A549 (cell line): ENCODE measurements at regions not wholly inside any gene's neighbourhood (a gene's known extent, or its start where the extent isn't known, plus 50 kb on each side); places are given as distances from the start of the nearest gene placed in this dataset.

Experiments used
- BHLHE40 ChIP-seq: IDR thresholded peaks from 2 replicates; pipeline ENCODE4 v1.6.1; 2012; ENCODE audit warnings: low read depth, low read length, inconsistent platforms
- CBX8 ChIP-seq: fragments of 200-600 bp; sonication (generic); IDR thresholded peaks from 2 replicates; pipeline ENCODE4 v1.6.1; 2016
- CEBPB ChIP-seq, 2 experiments: fragments of >200 bp in 1 of 2; sonication (Bioruptor Twin) in 1 of 2; formaldehyde crosslinking in 1 of 2; IDR thresholded peaks; 2 replicates each; pipeline ENCODE4 v1.6.1; 2012 to 2016
- EP300 ChIP-seq, 2 experiments: fragments of >200 bp; sonication (Bioruptor Twin); formaldehyde crosslinking; IDR thresholded peaks; 2 replicates in 1 of 2; 3 replicates in 1 of 2; pipeline ENCODE4 v1.6.1; 2016 to 2017
- KDM5A ChIP-seq: fragments of 200-600 bp; sonication (generic); IDR thresholded peaks from 2 replicates; pipeline ENCODE4 v1.6.1; 2016; ENCODE audit warnings: antibody characterized with exemption, mild to moderate bottlenecking
- POLR2A ChIP-seq: IDR thresholded peaks from 2 replicates; pipeline ENCODE4 v1.6.1; 2012; ENCODE audit warnings: mild to moderate bottlenecking, low read length
- RFX5 ChIP-seq: fragments of 450-650 bp; IDR thresholded peaks from 2 replicates; pipeline ENCODE4 v1.7.1; 2014; ENCODE audit warnings: antibody characterized with exemption, mild to moderate bottlenecking, moderate library complexity
- TF ChIP-seq, protein P1 (sequence below): fragments of >200 bp; sonication (Bioruptor Twin); formaldehyde crosslinking; IDR thresholded peaks from 3 replicates; pipeline ENCODE4 v1.5.1; 2016
- TF ChIP-seq, protein P2 (sequence below): IDR thresholded peaks from 2 replicates; pipeline ENCODE4 v1.6.1; 2012
- TF ChIP-seq, protein P3 (sequence below): IDR thresholded peaks from 2 replicates; pipeline ENCODE4 v1.6.1; 2012
- TF ChIP-seq, protein P4 (sequence below): fragments of 200-600 bp; sonication (generic); IDR thresholded peaks from 2 replicates; pipeline ENCODE4 v1.6.1; 2016; ENCODE audit warnings: antibody characterized with exemption, mild to moderate bottlenecking, moderate library complexity
- TF ChIP-seq, protein P5 (sequence below): fragments of 450-650 bp; IDR thresholded peaks from 2 replicates; pipeline ENCODE4 v1.6.1; 2014; ENCODE audit warnings: antibody characterized with exemption

DNA sequence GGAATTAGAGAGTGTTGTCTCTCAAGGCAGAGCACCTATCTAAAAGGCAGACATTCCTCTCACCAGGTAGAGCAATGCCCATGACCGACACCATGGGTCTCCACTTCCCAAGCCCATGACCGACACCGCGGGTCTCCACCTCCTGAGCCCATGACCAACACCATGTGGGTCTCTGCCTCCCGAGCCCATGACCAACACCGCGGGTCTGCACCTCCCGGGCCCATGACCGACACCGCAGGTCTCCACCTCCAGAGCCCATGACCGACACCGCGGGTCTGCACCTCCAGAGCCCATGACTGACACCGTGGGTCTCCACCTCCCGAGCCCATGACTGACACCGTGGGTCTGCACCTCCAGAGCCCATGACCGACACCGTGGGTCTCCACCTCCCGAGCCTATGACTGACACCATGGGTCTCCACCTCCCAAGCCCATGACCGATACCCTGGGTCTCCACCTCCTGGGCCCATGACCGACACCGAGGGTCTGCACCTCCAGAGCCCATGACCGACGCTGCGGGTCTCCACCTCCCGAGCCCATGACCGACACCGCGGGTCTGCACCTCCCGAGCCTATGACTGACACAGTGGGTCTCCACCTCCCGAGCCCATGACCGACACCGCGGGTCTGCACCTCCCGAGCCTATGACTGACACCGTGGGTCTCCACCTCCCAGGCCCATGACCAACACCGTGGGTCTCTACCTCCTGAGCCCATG, 262.4 kb upstream of the SALL3 start:
- TF ChIP-seq, protein P1, sequence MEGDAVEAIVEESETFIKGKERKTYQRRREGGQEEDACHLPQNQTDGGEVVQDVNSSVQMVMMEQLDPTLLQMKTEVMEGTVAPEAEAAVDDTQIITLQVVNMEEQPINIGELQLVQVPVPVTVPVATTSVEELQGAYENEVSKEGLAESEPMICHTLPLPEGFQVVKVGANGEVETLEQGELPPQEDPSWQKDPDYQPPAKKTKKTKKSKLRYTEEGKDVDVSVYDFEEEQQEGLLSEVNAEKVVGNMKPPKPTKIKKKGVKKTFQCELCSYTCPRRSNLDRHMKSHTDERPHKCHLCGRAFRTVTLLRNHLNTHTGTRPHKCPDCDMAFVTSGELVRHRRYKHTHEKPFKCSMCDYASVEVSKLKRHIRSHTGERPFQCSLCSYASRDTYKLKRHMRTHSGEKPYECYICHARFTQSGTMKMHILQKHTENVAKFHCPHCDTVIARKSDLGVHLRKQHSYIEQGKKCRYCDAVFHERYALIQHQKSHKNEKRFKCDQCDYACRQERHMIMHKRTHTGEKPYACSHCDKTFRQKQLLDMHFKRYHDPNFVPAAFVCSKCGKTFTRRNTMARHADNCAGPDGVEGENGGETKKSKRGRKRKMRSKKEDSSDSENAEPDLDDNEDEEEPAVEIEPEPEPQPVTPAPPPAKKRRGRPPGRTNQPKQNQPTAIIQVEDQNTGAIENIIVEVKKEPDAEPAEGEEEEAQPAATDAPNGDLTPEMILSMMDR: no peak
- no peak for TF ChIP-seq CBX8
- TF ChIP-seq RFX5: no peak
- no peak for TF ChIP-seq CEBPB (IDR thresholded peaks at IDR 0.05)
- no peak for TF ChIP-seq BHLHE40
- TF ChIP-seq, protein P2, sequence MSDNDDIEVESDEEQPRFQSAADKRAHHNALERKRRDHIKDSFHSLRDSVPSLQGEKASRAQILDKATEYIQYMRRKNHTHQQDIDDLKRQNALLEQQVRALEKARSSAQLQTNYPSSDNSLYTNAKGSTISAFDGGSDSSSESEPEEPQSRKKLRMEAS: no peak
- TF ChIP-seq KDM5A: no peak
- TF ChIP-seq, protein P3, sequence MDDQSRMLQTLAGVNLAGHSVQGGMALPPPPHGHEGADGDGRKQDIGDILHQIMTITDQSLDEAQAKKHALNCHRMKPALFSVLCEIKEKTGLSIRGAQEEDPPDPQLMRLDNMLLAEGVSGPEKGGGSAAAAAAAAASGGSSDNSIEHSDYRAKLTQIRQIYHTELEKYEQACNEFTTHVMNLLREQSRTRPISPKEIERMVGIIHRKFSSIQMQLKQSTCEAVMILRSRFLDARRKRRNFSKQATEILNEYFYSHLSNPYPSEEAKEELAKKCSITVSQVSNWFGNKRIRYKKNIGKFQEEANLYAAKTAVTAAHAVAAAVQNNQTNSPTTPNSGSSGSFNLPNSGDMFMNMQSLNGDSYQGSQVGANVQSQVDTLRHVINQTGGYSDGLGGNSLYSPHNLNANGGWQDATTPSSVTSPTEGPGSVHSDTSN: no peak
- TF ChIP-seq EP300 (IDR thresholded peaks at IDR 0.05): no peak
- TF ChIP-seq, protein P4, sequence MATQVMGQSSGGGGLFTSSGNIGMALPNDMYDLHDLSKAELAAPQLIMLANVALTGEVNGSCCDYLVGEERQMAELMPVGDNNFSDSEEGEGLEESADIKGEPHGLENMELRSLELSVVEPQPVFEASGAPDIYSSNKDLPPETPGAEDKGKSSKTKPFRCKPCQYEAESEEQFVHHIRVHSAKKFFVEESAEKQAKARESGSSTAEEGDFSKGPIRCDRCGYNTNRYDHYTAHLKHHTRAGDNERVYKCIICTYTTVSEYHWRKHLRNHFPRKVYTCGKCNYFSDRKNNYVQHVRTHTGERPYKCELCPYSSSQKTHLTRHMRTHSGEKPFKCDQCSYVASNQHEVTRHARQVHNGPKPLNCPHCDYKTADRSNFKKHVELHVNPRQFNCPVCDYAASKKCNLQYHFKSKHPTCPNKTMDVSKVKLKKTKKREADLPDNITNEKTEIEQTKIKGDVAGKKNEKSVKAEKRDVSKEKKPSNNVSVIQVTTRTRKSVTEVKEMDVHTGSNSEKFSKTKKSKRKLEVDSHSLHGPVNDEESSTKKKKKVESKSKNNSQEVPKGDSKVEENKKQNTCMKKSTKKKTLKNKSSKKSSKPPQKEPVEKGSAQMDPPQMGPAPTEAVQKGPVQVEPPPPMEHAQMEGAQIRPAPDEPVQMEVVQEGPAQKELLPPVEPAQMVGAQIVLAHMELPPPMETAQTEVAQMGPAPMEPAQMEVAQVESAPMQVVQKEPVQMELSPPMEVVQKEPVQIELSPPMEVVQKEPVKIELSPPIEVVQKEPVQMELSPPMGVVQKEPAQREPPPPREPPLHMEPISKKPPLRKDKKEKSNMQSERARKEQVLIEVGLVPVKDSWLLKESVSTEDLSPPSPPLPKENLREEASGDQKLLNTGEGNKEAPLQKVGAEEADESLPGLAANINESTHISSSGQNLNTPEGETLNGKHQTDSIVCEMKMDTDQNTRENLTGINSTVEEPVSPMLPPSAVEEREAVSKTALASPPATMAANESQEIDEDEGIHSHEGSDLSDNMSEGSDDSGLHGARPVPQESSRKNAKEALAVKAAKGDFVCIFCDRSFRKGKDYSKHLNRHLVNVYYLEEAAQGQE: no peak
- TF ChIP-seq, protein P5, sequence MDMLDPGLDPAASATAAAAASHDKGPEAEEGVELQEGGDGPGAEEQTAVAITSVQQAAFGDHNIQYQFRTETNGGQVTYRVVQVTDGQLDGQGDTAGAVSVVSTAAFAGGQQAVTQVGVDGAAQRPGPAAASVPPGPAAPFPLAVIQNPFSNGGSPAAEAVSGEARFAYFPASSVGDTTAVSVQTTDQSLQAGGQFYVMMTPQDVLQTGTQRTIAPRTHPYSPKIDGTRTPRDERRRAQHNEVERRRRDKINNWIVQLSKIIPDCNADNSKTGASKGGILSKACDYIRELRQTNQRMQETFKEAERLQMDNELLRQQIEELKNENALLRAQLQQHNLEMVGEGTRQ: no peak
- no peak for TF ChIP-seq POLR2A
